GM21360 (cell line): ENCODE measurements at regions not wholly inside any gene's neighbourhood (a gene's known extent, or its start where the extent isn't known, plus 50 kb on each side); places are given as distances from the start of the nearest gene placed in this dataset.
"Not testable (repeated sequence)": the region's sequence is repeated elsewhere in the genome, so short reads cannot be mapped to it uniquely, and the experiment has no call there.

Experiments
- ATAC-seq: cut with Tn5 transposase; IDR thresholded peaks from one replicate; pipeline ENCODE4 v1.9.1; 2021; ENCODE audit warnings: mild to moderate bottlenecking, moderate library complexity; ENCODE audit not compliant: unreplicated experiment

DNA sequence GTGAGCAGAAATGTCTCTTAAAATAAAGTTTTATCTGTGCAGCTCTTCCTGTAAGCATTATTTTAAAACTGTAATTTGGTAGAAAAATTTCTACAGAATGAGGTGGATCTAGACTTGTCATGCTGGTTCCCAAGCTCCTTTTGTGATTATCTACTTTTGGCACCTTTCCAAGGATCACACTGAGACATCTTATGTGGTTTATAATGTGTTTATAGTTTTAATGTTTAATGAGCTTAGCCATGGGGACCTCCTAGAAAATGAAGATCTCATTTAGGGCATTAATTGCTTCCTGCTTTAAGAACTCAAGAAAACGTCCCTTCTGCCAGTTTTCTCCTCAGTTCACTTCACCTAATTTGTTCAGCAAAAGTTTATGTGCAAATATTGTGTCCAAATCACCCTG is 468.4 kb downstream of the SUCLG1 start:
- no peak for ATAC-seq

DNA sequence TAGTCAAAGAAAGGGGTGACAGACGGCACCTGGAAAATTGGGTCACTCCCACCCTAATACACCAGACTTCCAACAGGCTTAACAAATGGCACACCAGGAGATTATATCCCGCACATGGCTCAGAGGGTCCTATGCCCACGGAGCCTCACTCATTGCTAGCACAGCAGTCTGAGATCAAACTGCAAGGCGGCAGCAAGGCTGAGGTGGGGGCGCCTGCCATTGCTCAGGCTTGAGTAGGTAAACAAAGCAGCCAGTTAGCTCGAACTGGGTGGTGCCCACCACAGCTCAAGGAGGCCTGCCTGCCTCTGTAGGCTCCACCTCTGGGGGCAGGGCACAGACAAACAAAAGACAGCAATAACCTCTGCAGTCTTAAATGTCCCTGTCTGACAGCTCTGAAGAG is 482.5 kb downstream of the SUCLG1 start:
- ATAC-seq = not testable (repeated sequence)

DNA sequence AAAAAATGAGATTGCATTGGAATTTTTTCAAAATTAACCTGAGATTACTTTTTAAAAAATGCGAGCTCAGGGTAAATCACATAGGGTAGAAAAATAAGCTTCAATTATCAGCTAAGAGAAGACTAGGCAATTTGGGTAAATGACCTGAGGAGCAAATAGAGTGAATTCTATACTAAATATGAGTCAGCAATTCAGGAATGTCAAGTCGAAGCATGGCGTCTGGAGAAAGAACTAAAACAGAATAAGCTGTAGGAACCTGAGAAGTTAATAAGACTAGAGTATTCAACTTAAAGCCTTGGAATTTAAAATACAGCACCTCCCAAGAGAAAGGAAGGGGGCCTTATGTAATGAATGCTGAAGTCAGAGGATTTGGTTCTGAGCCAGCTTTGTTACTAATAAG is 487.0 kb downstream of the SUCLG1 start:
- ATAC-seq = no peak

GRCh38 chr2:83971547-83971946 is 487.5 kb downstream of the SUCLG1 start:
- no peak for ATAC-seq

GRCh38 chr2:83970217-83970929 is 488.7 kb downstream of the SUCLG1 start:
- ATAC-seq = no peak

DNA sequence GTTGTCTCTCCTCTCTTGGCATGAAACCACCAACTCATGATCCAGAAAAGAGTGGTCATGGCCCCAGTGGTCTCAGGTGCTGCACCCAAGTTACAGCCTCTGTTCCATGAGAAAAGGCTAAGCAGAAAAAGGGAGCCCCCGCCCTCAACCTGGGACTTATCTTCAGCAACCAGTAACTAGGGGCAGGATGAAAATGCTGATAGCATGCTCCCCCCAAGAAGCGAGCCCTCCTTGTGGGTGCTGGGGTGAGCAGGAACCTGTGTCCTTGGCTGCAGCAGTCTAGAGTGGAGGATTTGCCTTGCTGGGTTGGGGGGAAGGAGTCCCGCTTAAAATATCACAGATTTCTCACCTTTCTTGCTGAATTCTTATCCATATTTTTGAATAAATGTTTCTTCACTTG is 490.0 kb downstream of the SUCLG1 start:
- no peak for ATAC-seq

DNA sequence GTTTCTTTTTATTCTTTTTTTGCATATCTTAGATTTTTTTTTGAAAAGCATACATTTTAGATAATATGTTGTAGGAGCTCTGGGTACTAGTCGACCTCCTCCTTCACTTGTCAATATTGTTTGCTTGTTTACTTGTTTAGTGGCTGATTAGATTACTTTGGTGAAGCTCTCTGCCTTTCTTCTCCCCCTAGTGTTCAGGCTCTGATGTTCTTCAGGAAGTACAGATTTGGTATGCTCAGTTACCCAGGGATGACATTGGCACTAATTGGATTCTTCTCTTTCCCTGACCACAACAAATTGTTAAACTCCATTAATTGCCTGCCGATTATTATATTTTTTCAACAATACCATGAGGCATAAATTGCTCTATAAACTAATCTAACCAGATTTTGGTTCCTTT is 491.2 kb downstream of the SUCLG1 start:
- ATAC-seq = no peak

- ATAC-seq = not testable (repeated sequence)
These were observed 492.1 kb downstream of the SUCLG1 start for GRCh38 chr2:83966946-83967345.

GRCh38 chr2:83961512-83961911 is 497.6 kb downstream of the SUCLG1 start:
- no peak for ATAC-seq

- ATAC-seq = no peak
These were observed 498.7 kb downstream of the SUCLG1 start for GRCh38 chr2:83960371-83960770.

DNA sequence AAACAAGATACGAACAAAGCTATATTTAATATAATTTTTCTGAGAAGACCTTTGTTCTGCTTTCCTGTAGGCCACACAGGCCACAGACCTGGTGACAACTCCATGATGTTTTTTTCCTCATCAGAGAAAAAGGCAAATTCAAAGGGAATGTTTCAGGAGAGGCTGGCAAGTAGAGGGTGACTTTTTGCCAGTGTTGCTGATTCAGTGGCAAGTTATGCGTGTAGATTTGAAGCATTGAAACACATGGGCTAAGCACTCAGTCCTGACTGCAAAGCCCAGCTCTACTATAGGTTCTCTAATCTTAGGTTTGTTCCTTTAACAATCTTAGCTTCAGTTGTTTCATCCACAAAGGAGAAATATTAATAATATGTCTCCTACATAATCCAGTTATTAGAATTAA is 499.8 kb downstream of the SUCLG1 start:
- ATAC-seq = no peak

DNA sequence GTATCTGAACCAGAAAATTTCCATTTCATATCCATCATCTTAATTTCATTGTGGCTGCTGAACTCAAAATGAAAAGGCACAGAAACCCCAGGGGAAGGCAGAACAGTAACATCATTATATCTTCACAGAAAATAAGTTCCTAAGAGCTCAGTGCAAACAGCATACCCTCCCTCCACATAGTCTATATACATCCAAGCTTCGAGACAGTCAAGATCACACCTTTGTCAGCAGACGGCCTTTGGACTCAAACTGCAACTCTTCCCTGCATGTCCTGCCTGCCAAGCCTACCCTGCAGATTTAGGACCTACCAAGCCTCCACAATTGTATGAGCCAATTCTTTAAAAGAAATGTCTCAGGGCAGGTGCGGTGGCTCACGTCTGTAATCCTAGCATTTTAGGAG is 502.1 kb downstream of the SUCLG1 start:
- no peak for ATAC-seq

- no peak for ATAC-seq
These were observed 505.4 kb downstream of the SUCLG1 start for GRCh38 chr2:83953697-83954096.

DNA sequence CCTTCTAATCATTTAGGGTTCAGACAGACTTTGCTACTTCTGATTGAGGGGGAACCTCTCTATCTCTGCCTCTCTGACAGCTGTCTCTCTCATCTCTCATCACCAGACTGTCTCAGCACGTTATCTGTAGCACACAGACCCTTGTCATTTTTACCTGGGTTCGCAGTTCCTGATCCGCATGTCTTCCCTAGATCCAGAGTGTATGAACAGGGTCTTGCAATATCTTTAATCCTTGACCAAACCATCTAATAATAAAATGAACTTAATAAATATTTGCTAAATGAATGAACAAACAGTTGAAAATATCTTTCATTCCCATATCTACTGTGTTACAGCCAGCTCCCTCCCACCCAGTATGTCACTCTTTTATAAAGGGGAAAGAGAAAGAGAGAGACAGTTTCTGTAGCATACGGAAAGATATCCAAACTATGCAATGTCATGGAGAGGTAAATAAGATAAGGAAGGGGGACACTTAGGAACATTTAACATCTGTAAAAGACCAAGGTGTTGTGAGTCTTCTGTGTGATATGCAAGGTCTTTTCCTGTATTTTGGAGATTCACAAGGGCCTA is 507.6 kb downstream of the SUCLG1 start:
- no peak for ATAC-seq

- no peak for ATAC-seq
These were observed 509.7 kb downstream of the SUCLG1 start for GRCh38 chr2:83949361-83949760.

GRCh38 chr2:83944191-83944590 is 514.9 kb downstream of the SUCLG1 start:
- ATAC-seq = no peak

DNA sequence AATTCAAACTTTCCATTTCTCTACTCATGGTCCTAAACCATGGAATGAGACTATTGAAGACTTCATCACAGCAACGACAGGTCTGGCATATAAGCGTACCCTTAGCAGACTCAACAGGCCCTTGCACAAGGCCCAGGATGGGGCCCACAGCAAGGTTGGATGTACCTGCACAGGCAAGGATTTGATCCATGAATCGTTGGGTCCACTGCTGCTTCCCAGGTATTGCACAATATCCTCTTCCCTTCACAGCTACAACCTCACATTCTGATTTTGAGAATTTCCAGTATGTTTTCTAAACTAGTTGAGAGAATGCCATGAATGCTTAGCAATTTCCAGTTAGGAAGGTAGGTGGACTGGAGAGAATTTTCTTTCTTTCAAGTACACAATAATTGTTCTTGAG is 515.8 kb downstream of the SUCLG1 start:
- ATAC-seq = no peak

DNA sequence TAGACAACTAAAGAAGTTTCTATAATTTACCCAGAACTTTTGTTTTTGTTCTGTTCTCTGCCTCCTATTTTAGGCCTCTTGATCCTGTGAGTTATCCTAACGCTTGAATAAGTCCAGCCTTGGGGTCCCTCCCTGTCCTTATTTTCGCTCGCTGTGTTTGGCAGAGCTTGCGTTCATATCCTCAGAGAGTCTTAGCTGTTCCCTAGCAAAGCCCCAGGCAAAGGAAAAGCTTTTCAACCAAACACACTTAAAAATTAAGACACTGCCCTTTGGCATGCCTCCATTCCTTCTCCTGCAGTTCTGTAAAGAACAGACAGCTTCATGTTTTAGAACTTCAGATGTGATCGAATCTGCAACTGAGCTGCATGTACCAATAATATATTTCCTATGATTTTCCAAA is 517.2 kb downstream of the SUCLG1 start:
- ATAC-seq = no peak

- ATAC-seq = no peak
These were observed 525.3 kb downstream of the SUCLG1 start for GRCh38 chr2:83933749-83934148.

- ATAC-seq = no peak
These were observed 535.5 kb downstream of the SUCLG1 start for GRCh38 chr2:83923531-83923930.

DNA sequence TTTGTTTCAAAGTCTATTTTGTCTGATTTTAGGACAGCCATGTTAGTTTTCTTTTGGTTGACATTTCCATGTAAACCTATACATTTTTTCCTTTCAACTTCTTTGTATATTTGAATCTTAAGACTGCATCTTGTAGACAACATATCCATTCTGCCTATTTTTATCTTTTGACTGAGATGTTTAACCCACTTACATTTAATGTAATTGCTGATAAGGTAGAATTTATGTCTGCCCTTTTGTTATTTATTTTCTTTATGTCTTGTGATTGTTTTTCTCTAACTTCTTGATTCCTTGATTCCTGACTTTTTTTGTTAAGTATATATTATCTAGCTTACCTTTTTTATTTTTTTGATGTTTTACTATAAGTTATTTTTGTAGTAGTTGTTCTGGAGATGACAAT is 542.5 kb downstream of the SUCLG1 start:
- no peak for ATAC-seq

DNA sequence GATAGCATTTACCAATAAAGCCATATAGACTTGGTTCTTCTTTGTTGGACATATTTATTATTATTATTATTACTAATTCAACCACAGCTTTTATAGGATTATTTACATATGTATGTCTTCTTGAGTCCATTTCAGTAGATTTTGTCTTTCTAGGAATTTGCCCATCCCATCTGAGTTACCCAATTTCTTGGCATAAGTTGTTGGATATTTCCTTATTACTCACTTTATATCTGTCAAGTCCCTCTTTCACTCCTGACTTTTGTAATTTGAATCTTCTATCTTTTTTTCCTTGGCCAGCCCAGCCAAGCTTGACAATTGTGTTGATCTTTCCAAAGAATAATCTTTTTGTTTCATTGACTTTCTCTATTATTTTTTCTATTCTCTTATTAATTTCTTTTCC is 543.7 kb downstream of the SUCLG1 start:
- no peak for ATAC-seq

GRCh38 chr2:83908750-83909149 is 550.3 kb downstream of the SUCLG1 start:
- ATAC-seq = no peak
